Ectodermal cell (in vitro differentiated cells): ENCODE measurements at regions not wholly inside any gene's neighbourhood (a gene's known extent, or its start where the extent isn't known, plus 50 kb on each side); places are given as distances from the start of the nearest gene placed in this dataset.
"Not testable (repeated sequence)": the region's sequence is repeated elsewhere in the genome, so short reads cannot be mapped to it uniquely, and the experiment has no call there.

Experiments used
- H3K27ac ChIP-seq: 2 replicates; pipeline ENCODE4 v1.7.0; 2013; ENCODE audit warnings: mild to moderate bottlenecking, low read depth, low read length; ENCODE audit not compliant: insufficient read depth, poor library complexity, severe bottlenecking
- H3K27me3 ChIP-seq: 2 replicates; pipeline ENCODE4 v1.7.0; 2013; ENCODE audit warnings: mild to moderate bottlenecking, low read length; ENCODE audit not compliant: insufficient read depth, control insufficient read depth, poor library complexity, severe bottlenecking
- H3K36me3 ChIP-seq: one replicate; pipeline ENCODE4 v1.7.0; 2013; ENCODE audit warnings: low read length; ENCODE audit not compliant: control insufficient read depth, insufficient read depth
- H3K4me1 ChIP-seq: one replicate; pipeline ENCODE4 v1.7.0; 2013; ENCODE audit warnings: low read length; ENCODE audit not compliant: control insufficient read depth, insufficient read depth
- H3K4me3 ChIP-seq: 2 replicates; pipeline ENCODE4 v1.7.0; 2013; ENCODE audit warnings: low read depth, low read length, control low read depth; ENCODE audit not compliant: insufficient read depth
- H3K9me3 ChIP-seq: 2 replicates; pipeline ENCODE4 v1.7.0; 2013; ENCODE audit warnings: mild to moderate bottlenecking, low read length, moderate library complexity; ENCODE audit not compliant: control insufficient read depth
- WGBS, 2 experiments: methylation state at CpG; one replicate each; pipeline ENCODE4 v1.1.7; 2013; ENCODE audit warnings: missing lambda C conversion rate in 2 of 2; 5-methylcytosine and 5-hydroxymethylcytosine counted together

DNA sequence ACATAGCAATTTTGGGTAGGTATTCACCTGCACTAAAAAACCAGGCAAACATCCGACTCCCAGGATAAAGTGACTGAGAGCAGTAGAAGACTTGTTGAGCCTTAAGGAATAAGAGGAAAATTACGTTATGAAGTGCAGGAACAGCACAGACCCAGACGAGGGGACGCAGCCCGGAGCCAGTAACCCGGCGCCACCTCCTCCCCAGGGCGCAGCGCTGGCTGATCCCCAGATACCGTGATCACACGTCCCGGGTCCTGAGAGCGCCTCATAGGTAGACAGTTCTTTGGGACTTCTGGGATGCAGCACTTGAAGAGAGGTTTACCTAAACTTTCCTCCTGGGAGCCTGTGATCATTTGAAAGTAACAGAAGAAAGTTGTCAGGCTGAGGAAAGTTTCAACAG lies 1379.7 kb downstream of the CDH12 start:
- not testable (repeated sequence) for H3K27ac ChIP-seq, H3K4me3 ChIP-seq, H3K36me3 ChIP-seq, H3K4me1 ChIP-seq, H3K27me3 ChIP-seq, H3K9me3 ChIP-seq
- WGBS, 2 experiments, result 98 to 99% methylated on average over 13 of the region's 13 CpGs

DNA sequence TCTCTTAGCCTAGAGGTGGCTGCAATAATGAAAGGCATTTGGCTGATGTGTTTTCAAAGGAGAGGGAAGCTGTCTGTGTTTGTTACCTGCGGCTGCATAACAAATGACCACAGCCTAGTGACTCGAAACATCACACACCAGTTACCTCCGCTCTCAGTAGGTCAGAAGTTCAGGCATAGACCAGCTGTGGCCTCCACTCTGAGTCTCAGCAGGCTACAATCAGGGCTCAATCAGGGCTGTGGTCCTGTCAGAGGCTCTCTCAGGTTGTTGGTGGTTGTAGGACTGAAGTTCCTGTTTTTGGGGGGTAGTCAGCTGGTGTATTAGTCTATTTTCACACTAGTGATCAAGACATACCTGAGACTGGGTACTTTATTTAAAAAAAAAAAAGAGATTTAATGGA lies 1381.5 kb downstream of the CDH12 start:
- H3K27me3 ChIP-seq, H3K9me3 ChIP-seq, H3K4me3 ChIP-seq, H3K36me3 ChIP-seq, H3K27ac ChIP-seq, H3K4me1 ChIP-seq: not testable (repeated sequence)
- WGBS, 2 experiments, result 96 to 97% methylated on average over 3 of the region's 3 CpGs

DNA sequence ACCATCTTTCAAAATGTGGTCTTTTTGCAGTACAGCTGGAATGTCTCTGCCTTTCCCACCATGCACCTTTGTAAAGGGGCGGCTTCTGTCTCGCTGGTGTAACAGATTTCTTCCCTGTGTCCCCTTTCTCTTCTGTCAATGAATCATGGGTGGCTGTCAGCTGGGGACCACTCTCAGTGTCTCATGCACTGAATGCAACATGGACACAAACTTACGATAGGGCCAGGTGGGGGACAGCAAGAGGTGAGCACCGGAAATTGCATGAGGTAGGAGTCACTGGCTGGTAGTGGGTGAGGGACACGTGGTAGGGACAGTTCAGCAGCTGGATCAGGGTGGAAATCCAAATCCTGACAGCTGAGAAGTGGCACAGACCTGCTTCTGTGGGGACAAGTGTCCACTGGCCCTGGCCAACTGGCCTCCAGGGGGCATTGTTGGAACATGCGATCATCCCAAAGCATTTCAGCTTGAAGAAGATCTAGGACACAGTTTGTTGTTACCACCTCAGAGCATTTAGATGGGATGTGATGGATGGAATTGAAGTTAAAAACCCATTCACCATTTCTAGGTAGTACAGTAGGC lies 1383.5 kb downstream of the CDH12 start:
- H3K27ac ChIP-seq, H3K4me1 ChIP-seq, H3K4me3 ChIP-seq, H3K36me3 ChIP-seq, H3K9me3 ChIP-seq, H3K27me3 ChIP-seq: not testable (repeated sequence)
- WGBS, 2 experiments, result 83 to 85% methylated on average over 4 to 6 of the region's 6 CpGs

DNA sequence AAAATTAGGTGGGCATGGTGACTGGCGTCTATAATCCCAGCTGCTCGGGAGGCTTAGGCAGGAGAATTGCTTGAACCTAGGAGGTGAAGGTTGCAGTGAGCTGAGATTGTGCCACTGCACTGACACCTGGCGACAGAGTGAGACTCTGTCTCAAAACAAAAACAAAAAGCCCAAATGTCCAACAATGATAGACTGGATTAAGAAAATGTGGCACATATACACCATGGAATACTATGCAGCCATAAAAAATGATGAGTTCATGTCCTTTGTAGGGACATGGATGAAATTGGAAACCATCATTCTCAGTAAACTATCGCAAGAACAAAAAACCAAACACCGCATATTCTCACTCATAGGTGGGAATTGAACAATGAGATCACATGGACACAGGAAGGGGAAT lies 1385.6 kb downstream of the CDH12 start:
- H3K9me3 ChIP-seq, H3K36me3 ChIP-seq, H3K4me1 ChIP-seq, H3K27ac ChIP-seq, H3K4me3 ChIP-seq, H3K27me3 ChIP-seq: not testable (repeated sequence)
- 60 to 100% methylated on average over 1 of the region's 5 CpGs for WGBS, 2 experiments

DNA sequence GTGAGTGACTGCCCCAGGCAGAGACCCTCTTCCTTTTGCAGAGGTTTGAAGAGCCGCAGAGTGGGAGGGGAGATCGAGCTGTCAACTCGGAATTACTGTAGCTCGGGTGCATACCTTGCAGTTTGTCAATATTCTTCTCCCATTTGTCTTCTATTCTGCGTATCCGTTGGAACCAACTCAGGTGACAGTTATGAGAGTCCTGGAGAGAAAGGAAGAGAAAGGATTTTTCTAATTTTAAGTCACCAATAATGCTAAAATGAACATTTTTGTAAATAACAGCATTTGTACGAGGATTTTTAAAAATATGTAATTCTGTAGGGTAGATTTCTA lies 1393.4 kb downstream of the CDH12 start:
- not testable (repeated sequence) for H3K27ac ChIP-seq, H3K36me3 ChIP-seq, H3K27me3 ChIP-seq, H3K9me3 ChIP-seq, H3K4me1 ChIP-seq
- no CpG with 5 or more reads among the region's 7 CpGs for WGBS, 2 experiments
- H3K4me3 ChIP-seq, result peak overlapping the region; percentile 63

DNA sequence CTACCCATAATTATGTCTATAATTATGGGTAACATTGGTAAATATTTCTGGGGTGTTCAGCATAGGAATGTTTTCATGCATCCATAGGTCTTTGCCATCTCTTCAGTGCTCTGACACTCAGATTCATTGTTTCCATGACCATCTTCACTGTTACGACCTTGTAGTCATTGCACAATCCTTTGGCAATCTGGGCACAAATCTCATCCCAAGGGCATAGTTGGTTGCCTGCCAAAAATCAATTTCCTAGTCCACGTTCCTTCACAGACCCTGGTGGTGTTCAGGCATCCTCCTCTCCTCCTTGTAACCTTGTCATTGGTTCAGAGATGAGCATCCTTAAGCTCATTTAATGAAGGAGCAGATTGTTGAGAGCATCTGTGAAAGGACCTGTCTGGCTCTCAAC lies 1400.7 kb downstream of the CDH12 start:
- no peak overlapping the region for H3K4me3 ChIP-seq
- no peak overlapping the region for H3K27ac ChIP-seq
- no peaks in the 10 kb centered on the region for H3K36me3 ChIP-seq
- H3K9me3 ChIP-seq, result no peaks in the 10 kb centered on the region
- 84 to 89% methylated on average over 2 of the region's 2 CpGs for WGBS, 2 experiments
- H3K27me3 ChIP-seq, result no peaks in the 10 kb centered on the region
- no peaks in the 10 kb centered on the region for H3K4me1 ChIP-seq

DNA sequence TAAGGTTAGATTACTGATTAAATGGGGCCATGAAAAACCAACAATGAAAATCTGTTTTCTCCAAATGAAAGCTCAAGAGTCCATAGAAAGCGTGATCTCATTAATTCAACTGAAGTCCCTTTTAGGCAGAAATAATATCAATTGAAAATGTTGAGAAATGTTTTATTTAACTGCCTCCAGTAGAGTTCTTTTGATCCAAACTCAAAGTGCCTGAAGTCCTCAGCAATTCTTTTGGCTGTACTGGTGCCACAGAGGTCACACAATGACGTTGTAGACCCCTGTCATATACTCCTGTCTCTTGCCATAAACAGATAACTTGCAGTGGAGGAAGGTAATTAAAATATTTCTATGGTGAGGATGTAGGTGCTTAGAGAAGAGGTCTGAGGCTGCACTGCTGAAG lies 1420.5 kb downstream of the CDH12 start:
- 60 to 80% methylated on average over 2 of the region's 2 CpGs for WGBS, 2 experiments
- no peak overlapping the region for H3K4me3 ChIP-seq
- H3K36me3 ChIP-seq, result no peaks in the 10 kb centered on the region
- H3K27me3 ChIP-seq, result no peaks in the 10 kb centered on the region
- H3K9me3 ChIP-seq, result no peaks in the 10 kb centered on the region
- H3K27ac ChIP-seq, result no peak overlapping the region
- no peaks in the 10 kb centered on the region for H3K4me1 ChIP-seq

DNA sequence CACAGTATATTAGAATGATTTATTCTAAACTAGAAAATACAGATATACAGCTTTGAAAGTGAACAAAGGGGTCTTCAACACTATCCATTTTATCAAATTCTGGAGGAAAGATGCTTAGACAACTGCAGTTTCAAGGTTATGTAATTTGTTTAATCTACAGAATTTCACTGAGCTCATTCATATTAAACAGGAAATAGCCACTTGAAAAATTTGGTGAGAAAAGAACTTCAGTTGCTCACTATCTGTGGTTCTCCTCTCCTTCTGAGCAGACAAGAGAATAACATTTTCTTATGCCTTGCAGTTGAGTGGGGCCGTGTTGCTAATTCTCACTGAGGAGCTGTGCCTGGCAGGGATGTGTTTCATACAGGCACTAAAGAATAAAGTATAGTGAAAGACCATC lies 1428.2 kb downstream of the CDH12 start:
- Histone ChIP-seq H3K9me3 (no peaks in the 10 kb centered on the region), H3K4me3 (no peak overlapping the region), H3K4me1 (no peaks in the 10 kb centered on the region), H3K27ac (no peak overlapping the region), H3K27me3 (no peaks in the 10 kb centered on the region), H3K36me3 (no peaks in the 10 kb centered on the region)
- 100% methylated on average over 1 of the region's 1 CpG for WGBS, 2 experiments

DNA sequence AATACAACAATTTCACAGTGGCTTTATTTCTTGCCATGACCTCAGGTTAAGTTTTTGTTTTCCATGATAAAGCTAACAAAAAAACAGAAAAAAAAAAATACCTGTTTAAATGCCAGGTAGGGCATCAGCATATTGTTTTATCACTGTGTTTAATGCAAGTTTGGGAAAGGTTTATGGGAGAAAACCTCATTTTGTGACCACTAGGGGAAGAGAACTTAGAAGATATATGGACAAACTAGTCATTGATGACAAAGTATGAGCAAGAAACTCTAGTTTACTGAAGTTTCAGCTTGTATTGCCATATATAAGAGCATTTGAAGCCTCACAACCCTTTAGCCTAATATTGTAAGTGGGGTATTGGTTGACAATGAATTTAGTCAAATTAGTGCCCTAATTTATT lies 1431.4 kb upstream of the CDH18 start:
- H3K36me3 ChIP-seq, result no peaks in the 10 kb centered on the region
- no peaks in the 10 kb centered on the region for H3K9me3 ChIP-seq
- no peaks in the 10 kb centered on the region for H3K27me3 ChIP-seq
- no peak overlapping the region for H3K27ac ChIP-seq
- H3K4me3 ChIP-seq, result no peak overlapping the region
- H3K4me1 ChIP-seq, result no peaks in the 10 kb centered on the region

DNA sequence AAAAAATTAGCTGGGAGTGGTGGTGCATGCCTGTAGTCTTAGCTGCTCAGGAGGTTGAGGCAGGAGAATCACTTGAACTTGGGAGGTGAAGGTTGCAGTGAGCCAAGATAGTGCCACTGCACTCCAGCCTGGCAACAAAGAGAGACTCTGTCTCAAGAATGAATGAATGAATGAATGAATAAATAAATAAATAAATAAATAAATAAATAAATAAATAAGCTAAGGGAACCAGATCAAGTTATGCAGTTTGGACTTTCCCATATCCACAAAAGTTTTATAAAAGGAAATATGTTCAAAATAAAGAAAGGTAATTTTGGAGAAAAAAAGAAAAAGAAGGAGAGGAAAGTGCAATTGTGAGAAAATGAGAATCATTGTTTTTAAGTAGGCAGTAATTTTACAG lies 1414.1 kb upstream of the CDH18 start:
- H3K9me3 ChIP-seq, H3K27ac ChIP-seq, H3K4me3 ChIP-seq, H3K36me3 ChIP-seq, H3K4me1 ChIP-seq, H3K27me3 ChIP-seq: not testable (repeated sequence)

DNA sequence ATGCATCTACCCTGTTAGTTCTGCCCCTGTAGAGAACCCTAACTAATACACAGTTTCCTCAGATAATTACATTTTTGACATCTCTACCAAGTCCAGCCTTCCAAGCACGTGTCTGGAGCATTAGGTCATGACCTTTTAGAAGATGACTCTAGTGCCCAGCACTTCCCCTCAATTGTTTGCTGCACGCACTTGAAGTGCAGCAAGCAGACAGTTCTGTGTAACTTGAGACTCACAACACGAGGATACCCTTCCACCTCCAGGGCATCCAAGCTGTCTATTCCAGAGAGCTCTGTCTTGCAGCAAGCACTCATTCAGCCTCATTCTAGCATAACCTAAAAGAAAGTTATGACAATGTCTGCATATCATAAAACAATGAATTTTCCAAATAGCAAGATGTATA lies 1410.5 kb upstream of the CDH18 start:
- Histone ChIP-seq H3K9me3 (no peaks in the 10 kb centered on the region), H3K27ac (no peak overlapping the region), H3K27me3 (no peaks in the 10 kb centered on the region), H3K4me3 (no peak overlapping the region), H3K36me3 (no peaks in the 10 kb centered on the region), H3K4me1 (no peaks in the 10 kb centered on the region)
- WGBS, 2 experiments, result 68 to 77% methylated on average over 3 of the region's 3 CpGs
